Mucosa of descending colon (tissue), 3 donors: ENCODE measurements at regions not wholly inside any gene's neighbourhood (a gene's known extent, or its start where the extent isn't known, plus 50 kb on each side); places are given as distances from the start of the nearest gene placed in this dataset.

Source experiments
- ATAC-seq: fragments of 200-7000 bp; cut with Tn5 transposase; one replicate; pipeline ENCODE4 v1.9.1; 2020; ENCODE audit warnings: mild to moderate bottlenecking, moderate library complexity
- DNase-seq, 3 donors: peaks; one replicate each; pipeline ENCODE4 v3.0.0-alpha.2; 2020
- H3K36me3 ChIP-seq: fragments of 200-600 bp; one replicate; pipeline ENCODE4 v1.8.0; 2021; ENCODE audit warnings: low read depth, mild to moderate bottlenecking
- H3K4me1 ChIP-seq: fragments of 200-600 bp; one replicate; pipeline ENCODE4 v1.8.0; 2021; ENCODE audit warnings: low read depth, mild to moderate bottlenecking
- H3K4me3 ChIP-seq: fragments of 200-600 bp; one replicate; pipeline ENCODE4 v1.8.0; 2021; ENCODE audit warnings: mild to moderate bottlenecking
- H3K9me3 ChIP-seq: fragments of 200-600 bp; one replicate; pipeline ENCODE4 v1.8.0; 2021; ENCODE audit warnings: mild to moderate bottlenecking
- intact Hi-C, 2 donors: fragments of 100-400 bp; cut with DNase I in 1 of 2; cut with micrococcal nuclease in 1 of 2; formaldehyde crosslinking; loops; one replicate each; pipeline versions ENCODE4 v1.11.0 to v1.11.1; 2022; cut with DNase I, micrococcal nuclease
- TF ChIP-seq, protein P1 (sequence below): fragments of 200-600 bp; IDR thresholded peaks from one replicate; pipeline ENCODE4 v1.8.0; 2022; ENCODE audit warnings: antibody characterized with exemption, mild to moderate bottlenecking
- donor health status: DM: no; HTN: no; CAD: no; lungs with moderate emphysema.
- donor health status: DM: no; HTN: no; CAD: no.
- donor health status: DM: no; HTN: yes; CAD: no.

DNA sequence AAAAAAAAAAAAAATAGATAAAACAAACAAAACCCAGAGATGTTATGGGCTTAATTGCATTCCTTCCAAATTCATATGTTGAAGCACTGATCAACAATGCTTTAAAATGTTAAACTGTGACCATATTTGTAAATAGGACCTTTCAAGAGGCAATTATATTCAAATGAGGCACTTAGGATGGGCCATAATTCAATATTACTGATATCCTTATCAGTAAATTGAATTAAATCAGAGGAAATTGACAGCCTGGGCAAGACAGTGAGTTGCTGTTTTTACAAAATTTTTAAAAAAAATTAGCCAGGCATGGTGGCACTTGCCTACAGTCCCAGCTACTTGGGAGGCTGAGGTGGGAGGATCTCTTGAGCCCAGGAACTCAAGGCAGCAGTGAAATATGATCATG is 364.1 kb downstream of the GJA1 start:
- H3K9me3 ChIP-seq: peaks cover 14% of the 10 kb centered on the region
- DNase-seq: no peak
- H3K4me3 ChIP-seq: no peak overlapping the region
- H3K36me3 ChIP-seq: no peaks in the 10 kb centered on the region
- H3K4me1 ChIP-seq: no peaks in the 10 kb centered on the region
- TF ChIP-seq, protein P1, sequence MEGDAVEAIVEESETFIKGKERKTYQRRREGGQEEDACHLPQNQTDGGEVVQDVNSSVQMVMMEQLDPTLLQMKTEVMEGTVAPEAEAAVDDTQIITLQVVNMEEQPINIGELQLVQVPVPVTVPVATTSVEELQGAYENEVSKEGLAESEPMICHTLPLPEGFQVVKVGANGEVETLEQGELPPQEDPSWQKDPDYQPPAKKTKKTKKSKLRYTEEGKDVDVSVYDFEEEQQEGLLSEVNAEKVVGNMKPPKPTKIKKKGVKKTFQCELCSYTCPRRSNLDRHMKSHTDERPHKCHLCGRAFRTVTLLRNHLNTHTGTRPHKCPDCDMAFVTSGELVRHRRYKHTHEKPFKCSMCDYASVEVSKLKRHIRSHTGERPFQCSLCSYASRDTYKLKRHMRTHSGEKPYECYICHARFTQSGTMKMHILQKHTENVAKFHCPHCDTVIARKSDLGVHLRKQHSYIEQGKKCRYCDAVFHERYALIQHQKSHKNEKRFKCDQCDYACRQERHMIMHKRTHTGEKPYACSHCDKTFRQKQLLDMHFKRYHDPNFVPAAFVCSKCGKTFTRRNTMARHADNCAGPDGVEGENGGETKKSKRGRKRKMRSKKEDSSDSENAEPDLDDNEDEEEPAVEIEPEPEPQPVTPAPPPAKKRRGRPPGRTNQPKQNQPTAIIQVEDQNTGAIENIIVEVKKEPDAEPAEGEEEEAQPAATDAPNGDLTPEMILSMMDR: no peak
- intact Hi-C loops: no loop called here
- ATAC-seq: no peak

DNA sequence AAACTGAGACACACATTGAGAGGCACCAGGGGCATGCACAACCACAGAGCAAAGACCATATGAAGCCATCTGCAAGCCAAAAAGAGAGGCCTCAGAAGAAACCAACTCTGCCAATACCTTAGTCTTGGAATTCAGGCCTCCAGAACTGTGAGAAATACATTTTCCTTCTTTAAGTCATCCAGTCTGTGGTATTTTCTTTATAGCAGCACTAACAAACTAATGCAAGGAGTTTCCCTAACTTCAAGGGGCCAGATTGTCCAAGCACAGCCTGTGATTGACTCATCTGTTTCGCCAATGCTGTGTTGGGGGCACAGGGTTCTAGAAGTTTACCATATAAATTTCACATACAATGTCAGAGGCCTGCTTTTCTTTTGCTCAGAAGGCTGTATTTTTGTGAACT is 364.6 kb downstream of the GJA1 start:
- no peaks in the 10 kb centered on the region for H3K4me1 ChIP-seq
- H3K36me3 ChIP-seq: no peaks in the 10 kb centered on the region
- no peak overlapping the region for H3K4me3 ChIP-seq
- TF ChIP-seq, protein P1: no peak
- ATAC-seq: no peak
- peaks cover 14% of the 10 kb centered on the region for H3K9me3 ChIP-seq
- no peak for DNase-seq
- intact Hi-C loops: no loop called here

DNA sequence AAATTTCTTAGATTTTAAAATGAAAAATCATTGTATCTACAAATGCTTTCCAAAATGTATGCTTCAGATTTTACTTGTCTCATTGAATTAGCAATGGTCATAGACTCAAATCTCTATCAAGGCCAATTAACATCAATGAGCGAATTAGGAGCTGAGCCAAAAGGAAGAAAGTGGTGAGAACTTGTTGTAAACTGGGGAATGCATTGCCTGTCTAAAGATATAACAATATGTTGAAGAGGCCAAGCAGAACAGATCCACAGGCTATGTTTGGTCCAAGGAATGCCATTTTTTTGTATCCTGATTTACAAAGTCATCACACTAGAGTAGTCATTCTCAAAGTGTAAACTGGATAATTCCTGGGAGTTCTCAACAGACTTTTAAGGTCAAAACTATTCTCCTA is 370.7 kb downstream of the GJA1 start:
- Histone ChIP-seq H3K9me3 (no peaks in the 10 kb centered on the region), H3K4me3 (no peak overlapping the region), H3K4me1 (no peaks in the 10 kb centered on the region), H3K36me3 (no peaks in the 10 kb centered on the region)
- ATAC-seq: no peak
- intact Hi-C loops: no loop called here
- DNase-seq: no peak
- TF ChIP-seq, protein P1: no peak

DNA sequence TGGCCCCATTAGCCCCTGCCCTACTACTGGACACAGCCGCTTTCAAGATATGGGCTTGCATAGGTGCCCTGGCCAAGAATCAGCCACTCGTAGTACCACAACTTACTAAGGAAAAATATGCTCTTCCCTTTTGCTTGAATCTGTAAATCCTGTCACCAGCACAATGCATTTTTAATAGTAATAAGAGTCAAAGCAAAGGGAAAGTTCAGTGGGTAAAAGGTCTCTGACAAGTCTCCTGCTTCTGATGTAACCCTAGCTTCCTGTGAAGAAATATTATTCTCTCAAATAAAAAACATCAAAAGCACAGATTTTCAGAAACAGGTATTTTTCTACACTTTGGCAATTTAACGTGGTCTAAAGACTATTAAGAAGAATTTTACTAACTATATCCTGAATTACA is 373.8 kb downstream of the GJA1 start:
- TF ChIP-seq, protein P1: no peak
- Histone ChIP-seq H3K4me1 (no peaks in the 10 kb centered on the region), H3K36me3 (no peaks in the 10 kb centered on the region), H3K9me3 (no peaks in the 10 kb centered on the region), H3K4me3 (no peak overlapping the region)
- DNase-seq (no peak), ATAC-seq (no peak)
- intact Hi-C loops: no loop called here

DNA sequence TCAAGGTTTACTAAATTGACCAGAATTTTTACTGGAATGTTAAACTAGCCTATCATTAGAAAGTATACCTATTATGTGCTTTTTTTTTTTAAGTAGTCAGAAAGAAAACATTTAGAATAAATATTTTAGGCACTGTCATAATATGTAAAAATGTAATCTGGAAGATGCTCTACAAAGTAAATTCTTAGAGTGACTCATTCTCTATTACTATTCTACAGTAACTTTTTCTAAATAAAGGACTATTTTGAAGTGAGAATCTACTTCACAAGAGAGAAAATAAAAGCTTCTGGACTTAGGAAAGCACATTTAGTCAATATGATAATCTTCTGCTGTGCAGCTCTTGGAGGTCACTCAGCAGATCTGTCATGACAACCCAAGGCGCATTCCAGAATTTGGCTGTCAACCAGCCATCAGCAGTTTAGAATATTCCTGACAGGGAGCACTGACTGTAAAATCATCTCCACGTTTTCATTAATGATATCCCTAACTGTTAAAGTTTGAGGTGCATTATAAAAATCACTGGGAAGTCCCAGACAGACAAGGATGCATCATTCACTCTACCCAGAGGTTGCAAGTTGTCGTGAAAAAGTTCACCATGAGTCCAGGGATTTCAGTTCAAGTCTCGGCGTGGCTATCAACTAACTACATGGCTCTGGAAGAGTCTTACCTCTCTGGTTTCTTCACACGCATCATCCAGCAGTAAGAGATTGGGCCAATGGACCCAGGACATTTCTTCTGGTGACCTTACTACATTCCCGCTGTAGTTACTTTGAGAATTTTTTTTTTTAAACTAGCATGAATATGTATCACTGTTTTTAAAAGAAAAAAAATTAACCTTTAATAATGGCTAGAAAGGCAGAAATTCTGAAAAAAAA is 374.9 kb downstream of the GJA1 start:
- ATAC-seq (no peak), DNase-seq (no peak)
- TF ChIP-seq, protein P1: no peak
- Histone ChIP-seq H3K9me3 (no peaks in the 10 kb centered on the region), H3K4me1 (no peaks in the 10 kb centered on the region), H3K36me3 (no peaks in the 10 kb centered on the region), H3K4me3 (no peak overlapping the region)
- intact Hi-C loops: no loop called here
